SIG-M5 treated with dmso at 0.1 percent for 504 hours (cell line): ENCODE measurements at regions not wholly inside any gene's neighbourhood (a gene's known extent, or its start where the extent isn't known, plus 50 kb on each side); places are given as distances from the start of the nearest gene placed in this dataset.

Experiments
- DNase-seq: peaks from one replicate; lab custom pipeline; 2025; ENCODE audit not compliant: unreplicated experiment; lab: John Stamatoyannopoulos, UW

DNA sequence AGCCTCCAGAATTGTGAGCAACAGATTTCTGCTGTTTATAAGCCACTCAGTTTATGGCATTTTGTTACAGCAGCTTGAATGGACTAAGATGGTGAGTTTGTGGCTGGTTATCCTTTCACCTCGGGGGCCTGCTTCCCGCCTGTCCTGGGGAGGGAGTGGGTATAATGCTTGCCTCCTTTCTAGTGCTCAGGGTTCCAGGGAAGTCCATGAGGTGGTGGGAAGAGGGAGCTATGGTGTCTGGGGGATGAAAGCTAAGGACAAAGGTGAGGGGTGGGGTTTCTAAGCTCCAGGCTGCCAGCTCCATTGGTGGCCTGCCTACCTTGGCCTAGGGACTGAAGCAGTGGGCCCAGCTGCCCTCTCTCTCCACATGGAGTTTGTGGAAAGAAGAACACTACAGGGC is 50.2 kb upstream of the SDK2 start:
- no peak for DNase-seq

- no peak for DNase-seq
Observed at GRCh38 chr17:73695035-73695738, 50.9 kb upstream of the SDK2 start.

GRCh38 chr17:73696251-73696650 is 52.0 kb upstream of the SDK2 start:
- DNase-seq, result no peak

DNA sequence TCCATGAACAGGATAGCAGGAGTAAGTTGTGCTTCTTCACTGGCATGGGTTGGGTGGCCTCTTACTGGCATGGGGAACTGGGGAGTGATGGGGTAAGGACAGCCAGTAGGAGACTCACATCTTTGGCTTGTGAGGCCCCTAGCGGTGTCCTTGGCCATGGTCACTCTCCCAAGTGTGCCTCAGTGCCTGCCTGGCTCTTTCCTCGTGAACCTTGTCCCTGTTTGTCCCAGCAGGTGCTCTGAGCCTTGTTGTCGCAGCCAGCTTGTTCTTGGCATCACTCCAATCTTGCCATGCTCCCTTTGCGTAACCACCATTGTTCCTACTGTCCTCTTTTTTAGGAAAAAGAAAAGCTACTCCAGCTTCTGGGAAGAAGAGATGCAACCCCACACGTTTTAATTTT is 53.6 kb upstream of the SDK2 start:
- DNase-seq, result no peak

DNA sequence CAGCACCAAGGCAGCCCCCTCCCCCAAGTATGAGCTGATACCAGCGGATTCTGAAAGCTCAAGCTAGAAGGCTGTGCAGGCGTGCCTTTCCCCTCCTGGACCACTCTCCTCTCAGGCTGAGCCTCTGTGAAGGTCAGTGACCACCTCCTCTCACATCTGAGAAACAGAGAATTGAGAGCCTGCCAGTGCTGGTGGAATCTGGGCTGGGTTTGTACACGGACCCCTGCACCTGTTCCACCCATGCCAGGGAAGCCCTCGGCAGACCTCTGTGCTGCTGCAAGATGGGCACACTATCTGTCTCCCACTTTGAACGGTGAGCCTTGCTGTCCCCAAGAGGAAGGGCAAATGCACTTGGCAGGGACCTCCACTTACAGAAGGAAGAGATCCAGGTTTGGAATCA is 54.7 kb upstream of the SDK2 start:
- no peak for DNase-seq

DNA sequence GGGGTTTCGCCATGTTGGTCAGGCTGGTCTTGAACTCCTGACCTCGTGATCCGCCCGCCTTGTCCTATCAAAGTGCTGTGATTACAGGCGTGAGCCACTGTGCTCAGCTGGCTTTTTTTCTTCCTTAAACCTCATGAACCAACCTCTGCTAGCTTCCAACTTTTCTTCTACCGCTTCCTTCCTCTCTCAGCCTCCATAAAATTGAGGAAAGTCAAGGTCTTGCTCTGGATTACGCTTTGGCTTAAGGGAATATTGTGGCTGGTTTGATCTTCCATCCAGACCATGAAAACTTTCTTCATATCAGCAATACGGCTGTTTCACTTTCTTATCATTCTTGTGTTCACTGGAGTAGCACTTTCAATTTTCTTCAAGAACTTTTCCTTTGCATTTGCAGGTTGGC is 57.5 kb upstream of the SDK2 start:
- DNase-seq, result no peak

GRCh38 chr17:73703192-73703591 is 58.9 kb upstream of the SDK2 start:
- no peak for DNase-seq

GRCh38 chr17:73703917-73704316 is 59.7 kb upstream of the SDK2 start:
- no peak for DNase-seq

GRCh38 chr17:73705594-73705993 is 61.3 kb upstream of the SDK2 start:
- no peak for DNase-seq

GRCh38 chr17:73706428-73706827 is 62.2 kb upstream of the SDK2 start:
- DNase-seq, result no peak

DNA sequence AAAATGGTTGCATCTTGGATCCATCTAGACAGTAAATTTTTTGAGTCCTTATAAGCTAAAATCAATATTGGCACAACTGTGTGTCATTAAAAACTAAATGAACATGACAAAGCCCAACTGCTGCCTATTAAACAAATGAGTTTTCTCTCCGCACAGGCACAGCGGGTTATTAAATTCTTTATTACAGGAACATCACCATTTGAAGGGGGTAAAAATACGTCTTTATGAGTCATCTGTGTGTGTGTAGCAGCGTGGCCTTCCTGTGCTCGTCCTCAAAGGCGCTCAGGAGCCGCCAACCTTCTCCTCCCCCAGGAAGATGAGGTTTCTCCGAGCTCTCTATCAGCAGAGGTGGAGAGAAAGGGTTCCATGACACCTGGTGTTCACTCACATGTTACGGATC is 62.6 kb upstream of the SDK2 start:
- DNase-seq, result no peak

DNA sequence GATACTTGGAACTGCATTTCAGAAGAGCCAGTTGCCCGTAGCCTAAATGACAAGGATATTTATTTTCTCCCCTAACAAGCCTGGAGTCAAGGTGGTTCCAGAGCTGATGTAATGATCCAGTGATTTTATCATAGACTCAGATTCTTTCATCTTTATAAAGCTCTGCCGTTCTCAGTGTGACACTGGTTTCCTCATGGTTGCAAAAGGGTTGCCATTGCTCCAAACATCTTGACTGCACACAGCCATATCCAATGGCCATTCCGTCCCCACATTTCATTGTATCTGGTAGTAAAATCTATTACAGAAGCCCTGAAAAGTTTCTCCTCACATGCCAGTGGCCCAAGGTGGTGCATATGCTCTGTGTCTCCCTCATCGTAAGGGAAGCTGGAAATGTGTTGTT is 63.1 kb upstream of the SDK2 start:
- DNase-seq, result no peak

DNA sequence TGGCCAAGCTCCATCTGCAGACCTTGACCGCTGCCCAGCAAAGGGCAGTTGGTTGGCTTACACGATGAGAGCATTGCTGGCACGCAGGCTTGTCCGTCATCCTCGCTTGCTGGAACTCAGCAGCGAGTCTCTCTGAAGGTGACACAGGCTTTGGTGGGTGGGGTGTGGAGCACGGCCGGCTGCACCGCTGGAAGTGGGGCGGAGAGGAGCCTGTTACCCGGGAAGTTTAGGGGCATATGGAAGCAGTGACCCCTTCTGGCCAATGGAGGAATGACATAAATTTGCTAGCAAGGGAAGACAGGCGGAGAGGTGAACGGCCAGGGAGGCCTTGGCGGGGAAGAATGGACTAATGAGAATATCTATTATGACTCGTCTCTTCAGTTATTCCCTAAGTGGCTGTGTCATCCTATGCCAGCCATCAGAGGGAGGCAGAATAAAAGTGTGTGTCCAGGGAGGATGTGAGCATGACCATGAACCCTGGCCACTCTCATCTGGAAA is 65.9 kb upstream of the SDK2 start:
- DNase-seq, result peak; percentile 51

DNA sequence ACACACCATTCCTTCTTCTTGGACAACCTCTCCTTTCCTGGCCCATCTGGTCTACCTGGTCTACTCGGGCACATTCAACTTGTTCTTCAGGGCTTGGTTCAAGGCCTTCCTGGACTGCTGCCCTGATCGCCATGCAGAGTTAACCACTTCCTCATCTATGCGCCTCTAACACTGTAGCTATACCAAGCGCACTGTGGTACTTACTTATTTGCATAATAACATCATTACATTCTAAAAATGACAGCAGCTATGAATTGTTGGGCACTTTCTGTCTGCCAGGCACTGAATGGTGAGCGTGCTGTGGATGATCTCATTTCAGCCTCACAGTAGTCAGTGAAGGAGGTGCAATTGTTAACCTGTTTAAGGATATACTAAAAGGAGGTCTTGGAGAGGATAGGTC is 66.9 kb upstream of the SDK2 start:
- no peak for DNase-seq

DNA sequence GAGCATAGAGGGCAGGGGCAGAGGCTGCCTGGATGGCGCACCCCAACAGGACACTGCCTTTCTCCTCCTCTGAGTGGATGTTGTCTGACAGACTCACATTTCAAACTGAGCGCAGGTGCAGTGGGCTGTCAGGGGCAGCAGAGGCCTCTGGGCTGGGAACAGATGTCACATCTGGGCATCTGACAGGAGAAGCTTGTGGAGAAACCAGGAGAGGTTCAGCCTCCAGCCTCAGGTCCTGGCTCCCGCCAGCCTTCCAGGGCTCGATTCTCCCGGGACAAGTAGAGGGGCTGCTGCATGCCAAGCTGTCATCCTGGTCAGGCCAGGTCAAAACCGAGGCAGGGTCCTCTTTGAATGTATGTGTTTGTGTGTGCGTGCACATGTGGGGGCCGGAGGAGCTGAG is 67.7 kb upstream of the SDK2 start:
- no peak for DNase-seq

DNA sequence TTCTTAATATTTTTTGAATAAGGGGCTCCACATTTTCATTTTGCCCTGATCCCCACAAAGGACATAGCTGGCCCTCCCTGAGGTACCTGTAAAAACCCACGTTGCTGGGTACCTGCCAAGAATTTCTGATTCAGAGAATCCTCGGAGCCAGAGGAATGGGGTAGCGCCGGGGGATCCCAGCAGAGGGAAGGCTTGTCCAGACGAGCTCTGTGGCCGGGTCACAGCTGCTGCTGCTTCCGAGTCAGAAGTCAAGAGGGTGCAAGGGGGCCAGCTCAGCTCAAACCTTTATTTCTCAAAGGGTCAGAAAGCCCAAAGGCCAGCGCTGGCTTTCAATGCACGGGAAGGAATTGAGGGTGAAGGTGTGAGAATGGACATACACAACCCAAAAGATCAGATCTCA is 68.9 kb upstream of the SDK2 start:
- no peak for DNase-seq

DNA sequence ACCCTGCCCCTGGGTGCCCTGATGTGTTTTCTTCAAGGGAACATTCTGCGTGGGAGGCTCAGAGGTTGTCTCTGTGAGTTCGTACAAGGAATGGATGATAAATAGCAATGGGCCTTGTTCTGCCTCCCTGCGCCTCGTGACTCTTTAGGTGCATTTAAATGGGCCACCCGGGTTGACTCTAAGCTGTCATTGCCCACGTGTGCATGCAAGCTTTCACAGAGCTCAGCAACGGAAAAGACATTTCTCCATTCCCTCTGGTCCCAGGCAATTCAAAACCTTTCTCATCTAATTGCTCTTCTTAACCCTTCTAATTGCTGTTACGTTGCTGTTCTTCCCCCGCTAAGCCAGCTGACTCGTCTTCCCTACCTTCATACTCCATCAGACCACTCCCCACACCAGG is 71.5 kb upstream of the SDK2 start:
- DNase-seq, result no peak

DNA sequence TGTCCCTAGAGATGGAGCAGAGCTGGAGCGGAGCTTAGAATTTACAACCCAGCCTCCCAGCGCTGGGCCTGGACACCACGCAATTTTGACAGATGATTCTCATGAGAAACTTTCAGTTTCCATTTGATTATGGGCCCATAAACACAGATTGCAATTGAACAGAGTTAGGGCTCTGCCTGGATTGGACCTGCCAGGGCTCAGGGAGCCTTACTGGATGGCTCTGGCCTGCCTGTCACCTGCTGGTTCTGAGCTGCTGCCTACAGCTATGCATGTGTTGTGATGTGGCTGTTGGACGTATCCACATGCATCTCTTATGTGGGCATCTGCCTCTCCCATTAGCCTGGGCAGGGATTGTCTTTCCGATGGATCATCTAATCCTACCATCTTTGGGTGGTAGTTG is 73.4 kb upstream of the SDK2 start:
- no peak for DNase-seq

- no peak for DNase-seq
Observed at GRCh38 chr17:73718362-73718761, 74.1 kb upstream of the SDK2 start.

DNA sequence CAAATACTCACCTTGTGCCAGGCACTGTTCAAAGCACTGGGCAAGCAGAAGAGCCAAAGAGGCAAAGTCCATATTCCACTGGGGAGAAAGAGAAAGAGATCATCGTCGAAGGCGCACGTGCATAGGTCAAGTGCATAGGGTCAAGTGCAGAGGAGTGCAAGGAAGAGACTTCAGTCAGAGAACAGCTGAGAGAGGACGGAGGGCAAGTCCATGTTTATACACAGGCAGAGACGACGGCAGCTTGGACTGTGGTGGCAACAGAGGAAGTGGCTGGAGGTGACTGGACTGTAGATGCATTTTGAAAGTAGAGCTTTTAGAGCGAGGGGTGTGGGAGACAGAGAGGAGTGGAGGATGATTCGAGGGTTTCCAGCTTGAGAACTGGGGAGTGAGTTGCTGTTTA is 74.7 kb upstream of the SDK2 start:
- no peak for DNase-seq

DNA sequence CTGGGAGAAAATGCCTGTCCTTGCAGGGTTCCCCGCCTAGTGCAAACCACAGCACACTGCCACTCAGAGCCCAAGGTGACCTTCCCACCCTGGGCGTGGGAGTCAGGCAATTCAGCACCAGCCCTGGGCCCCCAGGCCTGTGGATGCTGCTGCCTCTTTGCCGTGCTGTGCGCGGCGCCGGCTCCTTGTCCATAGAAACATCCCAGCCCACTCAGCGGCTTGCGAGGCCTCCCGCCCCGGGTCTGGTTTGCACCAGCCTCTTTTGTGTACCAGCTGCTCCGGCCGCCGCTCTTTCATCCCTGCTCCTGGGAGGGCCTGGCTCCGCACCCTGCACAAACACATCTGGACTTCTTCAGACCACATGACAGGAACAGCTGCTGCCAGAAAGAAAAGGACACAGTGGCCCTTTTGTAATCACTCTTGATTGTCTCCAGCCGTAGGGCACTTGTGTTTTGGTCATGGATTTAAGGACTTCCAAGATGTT is 75.4 kb upstream of the SDK2 start:
- no peak for DNase-seq

DNA sequence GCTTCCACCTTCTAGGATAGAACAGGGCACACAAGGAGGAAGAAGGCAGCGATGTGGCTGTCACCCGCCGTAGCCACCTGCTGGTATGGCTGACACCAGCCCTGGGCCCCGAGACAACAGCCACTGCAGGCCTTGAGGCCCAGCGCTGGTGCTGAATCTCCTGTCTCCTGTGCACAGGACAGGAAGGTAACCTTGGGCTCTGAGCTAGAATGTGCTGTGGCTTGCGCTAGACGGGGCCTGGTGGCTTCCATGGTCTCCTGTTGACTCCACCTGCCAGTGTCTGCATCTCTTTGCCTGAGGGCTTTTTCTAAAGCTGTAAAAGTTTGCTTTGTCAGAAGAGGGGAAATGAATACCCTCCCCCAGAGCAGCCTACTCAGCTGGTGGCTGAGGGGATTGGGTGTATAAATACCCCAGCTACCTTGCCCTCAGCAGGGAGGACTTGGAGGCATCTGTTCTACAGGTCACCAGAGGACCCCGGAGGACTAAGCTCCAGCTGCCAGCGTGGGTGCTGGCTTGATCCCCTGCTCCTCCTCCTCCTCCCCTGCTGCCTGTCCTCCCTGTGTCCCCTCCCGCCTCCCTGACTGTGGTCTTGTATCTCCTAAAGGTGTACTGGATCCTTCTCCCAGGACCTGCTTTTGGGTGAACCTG is 76.1 kb upstream of the SDK2 start:
- no peak for DNase-seq

DNA sequence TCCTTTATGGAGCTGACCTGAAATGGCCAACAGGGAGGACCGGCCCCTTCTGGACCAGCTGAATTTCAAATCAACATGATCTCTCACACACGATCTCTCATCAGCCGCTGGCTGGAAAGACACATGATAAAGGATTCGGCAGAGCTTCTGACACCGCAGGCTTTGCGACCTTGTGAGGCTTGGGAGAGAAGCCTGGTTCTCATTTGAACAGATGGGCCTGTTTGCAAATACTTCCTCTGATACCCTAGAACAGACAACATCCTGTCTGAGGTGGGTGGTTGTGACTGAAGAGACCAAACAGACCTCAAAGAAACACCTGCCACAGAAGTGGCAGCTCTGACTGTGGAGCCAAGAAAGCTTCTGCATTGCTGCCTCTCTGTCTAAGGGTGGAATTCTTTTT is 77.9 kb upstream of the SDK2 start:
- DNase-seq, result no peak
